Dedifferentiated amniotic fluid mesenchymal stem cell (primary cell): ENCODE measurements at regions not wholly inside any gene's neighbourhood (a gene's known extent, or its start where the extent isn't known, plus 50 kb on each side); places are given as distances from the start of the nearest gene placed in this dataset.

Experiments
- DNase-seq: peaks from one replicate; pipeline ENCODE4 v3.0.0-alpha.2; 2016; ENCODE audit errors: extremely low spot score

GRCh38 chr9:90020276-90020871 is 415.6 kb downstream of the GADD45G start:
- DNase-seq = no peak

- DNase-seq = no peak
Measured at GRCh38 chr9:90021216-90021906, 416.5 kb downstream of the GADD45G start.

- no peak for DNase-seq
Measured at GRCh38 chr9:90022474-90022873, 417.7 kb downstream of the GADD45G start.

GRCh38 chr9:90023861-90024260 is 419.0 kb downstream of the GADD45G start:
- no peak for DNase-seq

- no peak for DNase-seq
Measured at GRCh38 chr9:90024409-90024808, 419.6 kb downstream of the GADD45G start.

- DNase-seq = no peak
Measured at GRCh38 chr9:90024823-90025222, 420.0 kb downstream of the GADD45G start.

GRCh38 chr9:90025816-90026215 is 421.0 kb downstream of the GADD45G start:
- DNase-seq = no peak

GRCh38 chr9:90027296-90027790 is 422.5 kb downstream of the GADD45G start:
- DNase-seq = no peak

- no peak for DNase-seq
Measured at GRCh38 chr9:90029386-90029785, 424.6 kb downstream of the GADD45G start.

GRCh38 chr9:90029996-90030395 is 425.2 kb downstream of the GADD45G start:
- no peak for DNase-seq

- DNase-seq = no peak
Measured at GRCh38 chr9:90032296-90033027, 427.6 kb downstream of the GADD45G start.

GRCh38 chr9:90033028-90033650 is 428.3 kb downstream of the GADD45G start:
- no peak for DNase-seq

GRCh38 chr9:90034071-90034470 is 429.3 kb downstream of the GADD45G start:
- no peak for DNase-seq

GRCh38 chr9:90035471-90035870 is 430.7 kb downstream of the GADD45G start:
- no peak for DNase-seq

- DNase-seq = no peak
Measured at GRCh38 chr9:90037146-90037797, 432.5 kb downstream of the GADD45G start.

- no peak for DNase-seq
Measured at GRCh38 chr9:90038763-90039162, 434.0 kb downstream of the GADD45G start.

- no peak for DNase-seq
Measured at GRCh38 chr9:90044263-90044662, 439.5 kb downstream of the GADD45G start.

GRCh38 chr9:90044710-90045151 is 439.9 kb downstream of the GADD45G start:
- no peak for DNase-seq

- DNase-seq = no peak
Measured at GRCh38 chr9:90046317-90046861, 441.6 kb downstream of the GADD45G start.

GRCh38 chr9:90047828-90048227 is 443.0 kb downstream of the GADD45G start:
- no peak for DNase-seq

- DNase-seq = no peak
Measured at GRCh38 chr9:90052366-90052765, 447.6 kb downstream of the GADD45G start.
